Fibroblast of lung (primary cell): ENCODE measurements at regions not wholly inside any gene's neighbourhood (a gene's known extent, or its start where the extent isn't known, plus 50 kb on each side); places are given as distances from the start of the nearest gene placed in this dataset.

Experiments used
- CTCF ChIP-seq, 2 donors: IDR thresholded peaks in 1 of 2; conservative IDR thresholded peaks in 1 of 2; 1 replicate in 1 of 2; 2 replicates in 1 of 2; pipeline ENCODE4 v1.5.1; 2011 to 2012; ENCODE audit warnings: low read length in 2 of 2, control low read depth in 1 of 2, inconsistent platforms in 1 of 2, low read depth in 1 of 2, mild to moderate bottlenecking in 1 of 2
- EZH2 ChIP-seq: IDR thresholded peaks from 2 replicates; pipeline ENCODE4 v1.5.1; 2012; ENCODE audit warnings: low read length, control low read depth, mild to moderate bottlenecking; ENCODE audit errors: missing control alignments

GRCh38 chr1:104195395-104195794 lies 445.7 kb downstream of the AMY1C start:
- TF ChIP-seq CTCF (conservative IDR thresholded peaks at IDR 0.05 in 1 of 2, IDR thresholded peaks at IDR 0.05 in 1 of 2; ENCODE audit: low read depth in 1 of 2, low read length in 2 of 2) (no peak), EZH2 (no peak)
